ENCODE measurements at regions not wholly inside any gene's neighbourhood (a gene's known extent, or its start where the extent isn't known, plus 50 kb on each side); places are given as distances from the start of the nearest gene placed in this dataset.

DNA sequence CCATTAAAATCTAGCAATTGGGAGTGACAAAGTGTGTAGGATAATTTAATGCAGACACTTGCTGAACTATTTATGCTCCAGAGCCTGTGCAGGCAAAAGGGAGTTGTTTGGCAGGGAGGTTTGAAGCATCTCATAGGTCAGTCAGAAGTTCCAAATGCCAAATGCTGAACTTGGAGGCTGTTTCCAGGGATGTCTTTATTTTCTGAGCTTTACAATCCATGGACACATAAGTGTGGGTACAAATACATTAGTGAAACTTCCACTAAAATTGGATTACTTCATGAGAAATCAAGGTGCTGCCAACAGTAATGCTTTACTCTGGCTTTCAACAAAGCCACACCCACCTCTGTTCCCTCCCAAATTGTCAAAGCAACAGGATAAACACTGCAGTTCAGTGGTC lies 422.1 kb upstream of the SETBP1 start:
- TF ChIP-seq CTCF (conservative IDR thresholded peaks at IDR 0.05; ENCODE audit: low read depth, low read length), result no peak
- TF ChIP-seq EZH2 (IDR thresholded peaks at IDR 0.05; ENCODE audit: borderline replicate concordance, low read depth, low read length, poor library complexity, severe bottlenecking), result no peak

All from A673 (cell line).